Liver (tissue), 8 donors: ENCODE measurements at regions not wholly inside any gene's neighbourhood (a gene's known extent, or its start where the extent isn't known, plus 50 kb on each side); places are given as distances from the start of the nearest gene placed in this dataset.

Experiments used
- DNase-seq: peaks from one replicate; pipeline ENCODE4 v3.0.0-alpha.2; 2017; ENCODE audit warnings: low spot score
- H3K27ac ChIP-seq, 2 donors: one replicate each; pipeline ENCODE4 v1.7.0; 2013; ENCODE audit warnings: inconsistent platforms in 2 of 2, low read length in 2 of 2, control low read depth in 1 of 2, low read depth in 1 of 2, mild to moderate bottlenecking in 1 of 2
- H3K27me3 ChIP-seq, 4 donors: one replicate each; pipeline versions ENCODE4 v1.6.1 to v1.7.0; 2013; ENCODE audit warnings: low read length in 3 of 4, inconsistent platforms in 1 of 4, mild to moderate bottlenecking in 1 of 4, moderate library complexity in 1 of 4; ENCODE audit not compliant: control insufficient read depth in 4 of 4, insufficient read depth in 4 of 4
- H3K36me3 ChIP-seq, 4 donors: one replicate each; pipeline versions ENCODE4 v1.6.1 to v1.7.0; 2013; ENCODE audit warnings: low read length in 3 of 4, mild to moderate bottlenecking in 3 of 4, low read depth in 1 of 4, moderate library complexity in 1 of 4; ENCODE audit not compliant: control insufficient read depth in 4 of 4, insufficient read depth in 3 of 4
- H3K4me1 ChIP-seq, 4 donors: one replicate each; pipeline versions ENCODE4 v1.6.1 to v1.7.0; 2013; ENCODE audit warnings: low read length in 3 of 4, mild to moderate bottlenecking in 3 of 4, moderate library complexity in 1 of 4; ENCODE audit not compliant: control insufficient read depth in 4 of 4, insufficient read depth in 4 of 4
- H3K4me3 ChIP-seq, 3 donors: one replicate each; pipeline versions ENCODE4 v1.6.1 to v1.7.0; 2013; ENCODE audit warnings: low read length in 3 of 3, control low read depth in 1 of 3, low read depth in 1 of 3, mild to moderate bottlenecking in 1 of 3
- H3K9ac ChIP-seq, 2 donors: one replicate each; pipeline ENCODE4 v1.7.0; 2013; ENCODE audit warnings: low read length in 2 of 2, mild to moderate bottlenecking in 2 of 2, moderate library complexity in 2 of 2, control low read depth in 1 of 2, low read depth in 1 of 2
- H3K9me3 ChIP-seq, 4 donors: one replicate each; pipeline versions ENCODE4 v1.6.1 to v1.7.0; 2013; ENCODE audit warnings: low read length in 3 of 4; ENCODE audit not compliant: control insufficient read depth in 4 of 4
- ATF3 ChIP-seq: IDR thresholded peaks from 2 replicates; pipeline ENCODE4 v1.6.1; 2016; ENCODE audit warnings: antibody characterized with exemption
- CTCF ChIP-seq: fragments of 150-350 bp; IDR thresholded peaks from 2 replicates; pipeline ENCODE4 v1.5.1; 2017; ENCODE audit warnings: improper control_type of control experiment, low read depth, low read length; ENCODE audit not compliant: missing input control
- FOXA2 ChIP-seq: IDR thresholded peaks from 2 replicates; pipeline ENCODE4 v1.6.1; 2016; ENCODE audit warnings: antibody characterized with exemption
- GABPA ChIP-seq, 2 donors: IDR thresholded peaks in 1 of 2; conservative IDR thresholded peaks in 1 of 2; 2 replicates each; pipeline ENCODE4 v1.6.1; 2016; ENCODE audit warnings: antibody characterized with exemption in 2 of 2, mild to moderate bottlenecking in 1 of 2, moderate library complexity in 1 of 2
- HNF4A ChIP-seq, 2 donors: conservative IDR thresholded peaks; 2 replicates each; pipeline ENCODE4 v1.6.1; 2016; ENCODE audit warnings: antibody characterized with exemption in 2 of 2, mild to moderate bottlenecking in 2 of 2
- NR2F2 ChIP-seq: IDR thresholded peaks from 2 replicates; pipeline ENCODE4 v1.6.1; 2016; ENCODE audit warnings: antibody characterized with exemption
- RAD21 ChIP-seq, 2 donors: IDR thresholded peaks; 2 replicates each; pipeline ENCODE4 v1.6.1; 2016; ENCODE audit warnings: antibody characterized with exemption in 2 of 2, mild to moderate bottlenecking in 2 of 2
- RXRA ChIP-seq, 2 donors: IDR thresholded peaks; 2 replicates each; pipeline ENCODE4 v1.6.1; 2017 to 2018; ENCODE audit warnings: antibody characterized with exemption in 2 of 2, mild to moderate bottlenecking in 1 of 2
- SP1 ChIP-seq: IDR thresholded peaks from 2 replicates; pipeline ENCODE4 v1.6.1; 2018; ENCODE audit warnings: antibody characterized with exemption, mild to moderate bottlenecking
- TAF1 ChIP-seq: conservative IDR thresholded peaks from 2 replicates; pipeline ENCODE4 v1.6.1; 2016; ENCODE audit warnings: antibody characterized with exemption, mild to moderate bottlenecking
- ZBTB33 ChIP-seq: IDR thresholded peaks from 2 replicates; pipeline ENCODE4 v1.6.1; 2016; ENCODE audit warnings: antibody characterized with exemption
- WGBS: extraction: QIAGEN DNeasy Blood & Tissue Kit; methylation state at CpG from one replicate; pipeline ENCODE4 v1.1.7; 2013; 5-methylcytosine and 5-hydroxymethylcytosine counted together
- donor health status: healthy.
- donor health status: healthy.
- donor health status: healthy.
- donor health status: healthy.
- donor health status: healthy.

- no peak for TF ChIP-seq SP1
Observed at GRCh38 chr2:122542236-122542635, 786.8 kb downstream of the TSN start (continued).

GRCh38 chr2:122542646-122543045 is 787.2 kb downstream of the TSN start:
- WGBS, result 69% methylated on average over 2 of the region's 2 CpGs

GRCh38 chr2:122543815-122544214 is 788.4 kb downstream of the TSN start:
- H3K27ac ChIP-seq, result no peak overlapping the region
- no peaks in the 10 kb centered on the region for H3K36me3 ChIP-seq
- DNase-seq, result no peak
- no peaks in the 10 kb centered on the region for H3K9me3 ChIP-seq
- H3K4me1 ChIP-seq, result no peaks in the 10 kb centered on the region
- no peaks in the 10 kb centered on the region for H3K27me3 ChIP-seq
- no peak overlapping the region for H3K9ac ChIP-seq
- WGBS, result 80% methylated on average over 2 of the region's 2 CpGs
- no peak for TF ChIP-seq FOXA2
- no peak for TF ChIP-seq NR2F2
- TF ChIP-seq HNF4A (conservative IDR thresholded peaks at IDR 0.05), result no peak
- no peak for TF ChIP-seq ZBTB33
- no peak for TF ChIP-seq RAD21 (IDR thresholded peaks at IDR 0.05)
- no peak overlapping the region for H3K4me3 ChIP-seq

More at GRCh38 chr2:122542646-122543045, 787.2 kb downstream of the TSN start:
- Histone ChIP-seq H3K27ac (no peak overlapping the region), H3K9ac (no peak overlapping the region), H3K27me3 (no peaks in the 10 kb centered on the region), H3K4me1 (no peaks in the 10 kb centered on the region), H3K9me3 (no peaks in the 10 kb centered on the region), H3K36me3 (no peaks in the 10 kb centered on the region), H3K4me3 (no peak overlapping the region)
- DNase-seq, result no peak
- no peak for TF ChIP-seq CTCF
- no peak for TF ChIP-seq TAF1
- TF ChIP-seq RXRA (IDR thresholded peaks at IDR 0.05), result no peak
- no peak for TF ChIP-seq SP1
- no peak for TF ChIP-seq FOXA2
- no peak for TF ChIP-seq GABPA (IDR thresholded peaks at IDR 0.05 in 1 of 2, conservative IDR thresholded peaks at IDR 0.05 in 1 of 2)
- no peak for TF ChIP-seq ATF3

GRCh38 chr2:122545821-122546220 is 790.4 kb downstream of the TSN start:
- Histone ChIP-seq H3K4me1 (no peaks in the 10 kb centered on the region), H3K27ac (no peak overlapping the region), H3K27me3 (no peaks in the 10 kb centered on the region), H3K4me3 (no peak overlapping the region), H3K9me3 (no peaks in the 10 kb centered on the region), H3K36me3 (no peaks in the 10 kb centered on the region), H3K9ac (no peak overlapping the region)
- no peak for TF ChIP-seq GABPA (IDR thresholded peaks at IDR 0.05 in 1 of 2, conservative IDR thresholded peaks at IDR 0.05 in 1 of 2)
- no peak for TF ChIP-seq TAF1
- TF ChIP-seq RXRA (IDR thresholded peaks at IDR 0.05), result no peak
- no peak for TF ChIP-seq FOXA2
- TF ChIP-seq HNF4A (conservative IDR thresholded peaks at IDR 0.05), result no peak
- no peak for DNase-seq
- 84% methylated on average over 4 of the region's 4 CpGs for WGBS
